A673 (cell line): ENCODE measurements at regions not wholly inside any gene's neighbourhood (a gene's known extent, or its start where the extent isn't known, plus 50 kb on each side); places are given as distances from the start of the nearest gene placed in this dataset.

Experiments
- EZH2 ChIP-seq: fragments of 200-600 bp; sonication (generic); IDR thresholded peaks from 2 replicates; pipeline ENCODE4 v1.6.1; 2017; ENCODE audit warnings: borderline replicate concordance, low read depth, mild to moderate bottlenecking, mixed read lengths, antibody characterized with exemption, low read length; ENCODE audit not compliant: poor library complexity, severe bottlenecking
- TF ChIP-seq, protein P1 (sequence below): fragments of 300-800, 200-600 bp; sonication (generic); conservative IDR thresholded peaks from 2 replicates; pipeline ENCODE4 v1.5.1; 2017; ENCODE audit warnings: low read depth, mild to moderate bottlenecking, antibody characterized with exemption, low read length, moderate library complexity, mixed read lengths

DNA sequence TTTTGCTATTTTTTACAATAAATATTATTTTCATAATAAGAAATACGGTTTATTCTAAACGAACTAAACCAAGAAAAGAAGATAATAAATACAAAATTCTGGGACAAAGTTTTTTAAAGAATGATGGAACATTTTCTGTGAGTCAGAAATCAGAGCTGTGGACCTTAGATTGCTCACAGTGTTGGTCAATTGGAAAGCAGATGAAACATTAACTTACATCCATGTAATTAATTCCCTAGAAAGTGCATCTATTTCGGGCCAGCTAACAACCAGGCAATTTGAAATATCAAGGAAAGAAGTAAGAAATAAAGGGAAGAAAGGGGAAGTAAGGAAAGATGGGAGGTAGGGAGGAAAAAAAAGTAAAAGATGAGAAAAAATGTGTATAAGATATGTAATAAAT, 1569.8 kb upstream of the TENM4 start:
- TF ChIP-seq, protein P1, sequence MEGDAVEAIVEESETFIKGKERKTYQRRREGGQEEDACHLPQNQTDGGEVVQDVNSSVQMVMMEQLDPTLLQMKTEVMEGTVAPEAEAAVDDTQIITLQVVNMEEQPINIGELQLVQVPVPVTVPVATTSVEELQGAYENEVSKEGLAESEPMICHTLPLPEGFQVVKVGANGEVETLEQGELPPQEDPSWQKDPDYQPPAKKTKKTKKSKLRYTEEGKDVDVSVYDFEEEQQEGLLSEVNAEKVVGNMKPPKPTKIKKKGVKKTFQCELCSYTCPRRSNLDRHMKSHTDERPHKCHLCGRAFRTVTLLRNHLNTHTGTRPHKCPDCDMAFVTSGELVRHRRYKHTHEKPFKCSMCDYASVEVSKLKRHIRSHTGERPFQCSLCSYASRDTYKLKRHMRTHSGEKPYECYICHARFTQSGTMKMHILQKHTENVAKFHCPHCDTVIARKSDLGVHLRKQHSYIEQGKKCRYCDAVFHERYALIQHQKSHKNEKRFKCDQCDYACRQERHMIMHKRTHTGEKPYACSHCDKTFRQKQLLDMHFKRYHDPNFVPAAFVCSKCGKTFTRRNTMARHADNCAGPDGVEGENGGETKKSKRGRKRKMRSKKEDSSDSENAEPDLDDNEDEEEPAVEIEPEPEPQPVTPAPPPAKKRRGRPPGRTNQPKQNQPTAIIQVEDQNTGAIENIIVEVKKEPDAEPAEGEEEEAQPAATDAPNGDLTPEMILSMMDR, result no peak
- no peak for TF ChIP-seq EZH2
